Bronchial epithelial cell (primary cell): ENCODE measurements at regions not wholly inside any gene's neighbourhood (a gene's known extent, or its start where the extent isn't known, plus 50 kb on each side); places are given as distances from the start of the nearest gene placed in this dataset.
"Not testable (repeated sequence)": the region's sequence is repeated elsewhere in the genome, so short reads cannot be mapped to it uniquely, and the experiment has no call there.

Source experiments
- DNase-seq: peaks from one replicate; pipeline ENCODE4 v3.0.0-alpha.2; 2010; ENCODE audit warnings: low read depth
- FAIRE-seq: peaks from 2 replicates; lab custom pipeline; 2011; peaks lifted over from hg19 to GRCh38; lab: Jason Lieb, UNC
- H3K27me3 ChIP-seq: 2 replicates; pipeline ENCODE4 v1.5.1; 2011; ENCODE audit warnings: low read length; ENCODE audit not compliant: control insufficient read depth, insufficient read depth
- H3K36me3 ChIP-seq: 2 replicates; pipeline ENCODE4 v1.5.1; 2011; ENCODE audit warnings: low read length; ENCODE audit not compliant: control insufficient read depth, insufficient read depth
- H3K4me3 ChIP-seq: 2 replicates; pipeline ENCODE4 v1.5.1; 2011; ENCODE audit warnings: mild to moderate bottlenecking, low read depth, low read length, control low read depth
- CTCF ChIP-seq: IDR thresholded peaks from 2 replicates; pipeline ENCODE4 v1.5.1; 2011; ENCODE audit warnings: mild to moderate bottlenecking, moderate library complexity, low read length, control low read depth, inconsistent platforms; ENCODE audit not compliant: insufficient read depth, severe bottlenecking

- TF ChIP-seq CTCF = no peak
- Histone ChIP-seq H3K4me3 (no peak overlapping the region), H3K36me3 (no peaks in the 10 kb centered on the region), H3K27me3 (no peaks in the 10 kb centered on the region)
- FAIRE-seq (no peak), DNase-seq (no peak)
Observed at GRCh38 chr4:60422439-60422838, 777.7 kb upstream of the ADGRL3 start.

GRCh38 chr4:60423573-60424184 lies 776.4 kb upstream of the ADGRL3 start:
- DNase-seq, H3K4me3 ChIP-seq, H3K36me3 ChIP-seq, H3K27me3 ChIP-seq, FAIRE-seq: not testable (repeated sequence)

GRCh38 chr4:60432911-60433310 lies 767.2 kb upstream of the ADGRL3 start:
- no peak for TF ChIP-seq CTCF

GRCh38 chr4:60443068-60443467 lies 757.1 kb upstream of the ADGRL3 start:
- TF ChIP-seq CTCF = no peak
- Histone ChIP-seq H3K4me3 (no peak overlapping the region), H3K27me3 (no peaks in the 10 kb centered on the region), H3K36me3 (no peaks in the 10 kb centered on the region)
- FAIRE-seq (no peak), DNase-seq (no peak)

More at GRCh38 chr4:60432911-60433310, 767.2 kb upstream of the ADGRL3 start:
- no peaks in the 10 kb centered on the region for H3K36me3 ChIP-seq
- H3K4me3 ChIP-seq = no peak overlapping the region
- FAIRE-seq (no peak), DNase-seq (no peak)
- H3K27me3 ChIP-seq = no peaks in the 10 kb centered on the region

GRCh38 chr4:60443796-60444195 lies 756.3 kb upstream of the ADGRL3 start:
- FAIRE-seq = no peak
- TF ChIP-seq CTCF = no peak

GRCh38 chr4:60450054-60450453 lies 750.1 kb upstream of the ADGRL3 start:
- no peaks in the 10 kb centered on the region for H3K27me3 ChIP-seq
- TF ChIP-seq CTCF = no peak
- DNase-seq (peak; percentile 1), FAIRE-seq (no peak)
- H3K4me3 ChIP-seq = no peak overlapping the region
- no peaks in the 10 kb centered on the region for H3K36me3 ChIP-seq

More at GRCh38 chr4:60443796-60444195, 756.3 kb upstream of the ADGRL3 start:
- DNase-seq = no peak
- Histone ChIP-seq H3K36me3 (no peaks in the 10 kb centered on the region), H3K27me3 (no peaks in the 10 kb centered on the region), H3K4me3 (no peak overlapping the region)
